Peyer's patch (tissue), 4 donors: ENCODE measurements at regions not wholly inside any gene's neighbourhood (a gene's known extent, or its start where the extent isn't known, plus 50 kb on each side); places are given as distances from the start of the nearest gene placed in this dataset.

Source experiments
- POLR2A ChIP-seq, 2 donors: fragments of 450-650 bp; IDR thresholded peaks; one replicate each; pipeline ENCODE4 v1.5.1; 2017; ENCODE audit warnings: antibody characterized with exemption in 2 of 2, mild to moderate bottlenecking in 2 of 2, moderate library complexity in 2 of 2
- TF ChIP-seq, protein P1 (sequence below), 6 experiments: fragments of 450-650 bp in 4 of 6; fragments of 200-600 bp in 2 of 6; sonication (generic) in 1 of 6; IDR thresholded peaks; one replicate each; pipeline ENCODE4 v1.5.1; 2017 to 2019; ENCODE audit warnings: antibody characterized with exemption in 6 of 6, mild to moderate bottlenecking in 3 of 6, moderate library complexity in 1 of 6

DNA sequence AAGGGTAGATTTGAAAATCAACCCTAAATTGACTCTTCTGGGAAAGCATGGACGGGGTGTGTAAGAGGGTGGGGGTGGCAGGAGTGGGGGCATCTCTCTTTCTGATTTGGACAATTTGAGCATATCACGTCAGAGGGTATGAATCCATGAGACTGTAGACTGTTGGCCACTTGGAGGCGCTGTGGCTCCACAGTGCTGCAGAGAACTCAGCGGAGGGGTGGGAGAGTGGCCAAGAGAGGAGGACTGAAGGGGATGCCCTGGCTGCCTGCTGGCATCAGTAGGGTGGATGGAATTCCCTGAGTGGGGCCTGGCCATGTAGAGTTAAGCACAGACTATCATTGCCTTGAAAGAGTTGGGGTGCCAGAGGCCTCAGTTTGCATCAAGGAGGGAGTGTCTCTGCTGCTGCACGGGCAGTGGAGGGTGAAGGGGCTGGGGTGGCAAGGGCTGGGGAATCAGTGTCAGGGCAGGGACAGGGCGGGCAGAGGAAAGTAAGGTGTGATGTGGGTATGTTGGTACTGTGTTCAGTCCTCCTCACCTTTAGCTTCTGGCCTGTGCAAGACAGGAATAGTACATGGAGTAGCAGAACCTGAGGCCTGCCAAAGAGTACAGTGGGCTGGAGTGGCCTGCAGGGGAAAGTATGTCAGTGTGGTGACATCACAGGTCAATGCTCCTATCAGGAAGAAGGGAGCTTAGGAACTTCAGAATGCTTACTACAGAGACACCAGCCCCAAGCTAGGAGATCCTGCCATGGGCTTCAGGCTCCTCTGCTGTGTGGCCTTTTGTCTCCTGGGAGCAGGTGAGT, 133.5 kb upstream of the PRSS58 start:
- TF ChIP-seq, protein P1, sequence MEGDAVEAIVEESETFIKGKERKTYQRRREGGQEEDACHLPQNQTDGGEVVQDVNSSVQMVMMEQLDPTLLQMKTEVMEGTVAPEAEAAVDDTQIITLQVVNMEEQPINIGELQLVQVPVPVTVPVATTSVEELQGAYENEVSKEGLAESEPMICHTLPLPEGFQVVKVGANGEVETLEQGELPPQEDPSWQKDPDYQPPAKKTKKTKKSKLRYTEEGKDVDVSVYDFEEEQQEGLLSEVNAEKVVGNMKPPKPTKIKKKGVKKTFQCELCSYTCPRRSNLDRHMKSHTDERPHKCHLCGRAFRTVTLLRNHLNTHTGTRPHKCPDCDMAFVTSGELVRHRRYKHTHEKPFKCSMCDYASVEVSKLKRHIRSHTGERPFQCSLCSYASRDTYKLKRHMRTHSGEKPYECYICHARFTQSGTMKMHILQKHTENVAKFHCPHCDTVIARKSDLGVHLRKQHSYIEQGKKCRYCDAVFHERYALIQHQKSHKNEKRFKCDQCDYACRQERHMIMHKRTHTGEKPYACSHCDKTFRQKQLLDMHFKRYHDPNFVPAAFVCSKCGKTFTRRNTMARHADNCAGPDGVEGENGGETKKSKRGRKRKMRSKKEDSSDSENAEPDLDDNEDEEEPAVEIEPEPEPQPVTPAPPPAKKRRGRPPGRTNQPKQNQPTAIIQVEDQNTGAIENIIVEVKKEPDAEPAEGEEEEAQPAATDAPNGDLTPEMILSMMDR (IDR thresholded peaks at IDR 0.05), result no peak
- TF ChIP-seq POLR2A (IDR thresholded peaks at IDR 0.05), result no peak
